ENCODE measurements at regions not wholly inside any gene's neighbourhood (a gene's known extent, or its start where the extent isn't known, plus 50 kb on each side); places are given as distances from the start of the nearest gene placed in this dataset.

DNA sequence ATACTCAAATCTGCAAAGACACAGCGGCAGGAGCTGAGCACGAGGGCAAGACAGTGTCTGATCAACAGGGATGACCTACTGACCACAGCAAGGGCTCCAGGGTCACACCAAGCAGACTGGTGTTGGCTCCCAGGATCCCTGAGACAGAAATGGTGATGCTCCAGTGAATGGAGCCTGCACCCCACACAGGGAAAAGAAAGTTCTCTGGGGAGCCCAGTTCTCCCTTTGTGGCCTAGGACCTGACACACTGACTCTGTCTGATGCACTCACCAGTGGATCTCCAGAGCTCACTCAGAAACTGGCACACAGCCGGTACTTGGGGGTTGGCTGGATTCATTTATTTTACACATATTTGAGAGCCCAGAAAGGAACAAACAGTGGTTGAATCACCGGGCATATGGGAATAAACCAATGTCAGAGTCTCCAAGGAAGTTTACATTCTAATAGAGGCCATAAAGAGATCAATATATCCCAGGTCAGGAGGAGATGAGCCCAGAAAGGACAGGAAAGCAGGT lies 215.6 kb upstream of the ARL4C start:
- TF ChIP-seq EZH2 (IDR thresholded peaks at IDR 0.05; ENCODE audit: low read length, unreplicated experiment) (no peak), CTCF (conservative IDR thresholded peaks at IDR 0.05; ENCODE audit: low read depth, low read length) (no peak)
